ENCODE measurements at regions not wholly inside any gene's neighbourhood (a gene's known extent, or its start where the extent isn't known, plus 50 kb on each side); places are given as distances from the start of the nearest gene placed in this dataset.
A peak's percentile ranks its signal among the peaks of the same experiment; 100 is the strongest.

DNA sequence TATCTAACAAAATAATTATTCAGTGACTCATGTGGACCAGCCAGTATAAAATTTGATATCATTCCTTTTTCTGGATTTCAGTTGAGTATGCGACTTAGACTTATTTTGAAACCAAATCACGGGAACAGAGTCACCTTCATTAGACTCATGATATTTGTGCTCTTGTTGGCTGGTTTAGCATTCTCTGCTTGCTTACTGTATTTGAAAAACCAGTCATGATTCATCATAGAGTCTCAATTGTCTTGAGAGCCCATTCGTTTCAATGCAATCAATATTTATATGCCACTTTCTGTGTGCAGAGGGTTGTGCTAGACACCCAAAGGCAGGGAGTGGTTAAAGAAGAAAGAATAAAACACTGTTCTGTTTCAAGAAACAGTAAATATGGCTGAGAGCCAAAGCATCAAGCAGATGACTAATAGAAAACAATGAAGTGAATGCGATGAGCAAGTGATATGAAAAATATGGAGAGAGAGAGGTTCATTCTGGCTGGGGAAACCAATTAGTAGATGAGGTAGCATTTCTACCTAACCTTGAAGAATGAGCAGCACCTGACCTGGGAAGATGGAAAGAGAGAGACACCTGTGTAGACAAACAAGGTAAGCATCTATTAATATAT is 99.6 kb upstream of the MBNL2 start:
- peak; percentile 66; the same call in 1 of the 2 replicates for TF ChIP-seq POLR2AphosphoS5 (IDR thresholded peaks at IDR 0.05; ENCODE audit: low read depth, low read length)
- TF ChIP-seq, protein P1, sequence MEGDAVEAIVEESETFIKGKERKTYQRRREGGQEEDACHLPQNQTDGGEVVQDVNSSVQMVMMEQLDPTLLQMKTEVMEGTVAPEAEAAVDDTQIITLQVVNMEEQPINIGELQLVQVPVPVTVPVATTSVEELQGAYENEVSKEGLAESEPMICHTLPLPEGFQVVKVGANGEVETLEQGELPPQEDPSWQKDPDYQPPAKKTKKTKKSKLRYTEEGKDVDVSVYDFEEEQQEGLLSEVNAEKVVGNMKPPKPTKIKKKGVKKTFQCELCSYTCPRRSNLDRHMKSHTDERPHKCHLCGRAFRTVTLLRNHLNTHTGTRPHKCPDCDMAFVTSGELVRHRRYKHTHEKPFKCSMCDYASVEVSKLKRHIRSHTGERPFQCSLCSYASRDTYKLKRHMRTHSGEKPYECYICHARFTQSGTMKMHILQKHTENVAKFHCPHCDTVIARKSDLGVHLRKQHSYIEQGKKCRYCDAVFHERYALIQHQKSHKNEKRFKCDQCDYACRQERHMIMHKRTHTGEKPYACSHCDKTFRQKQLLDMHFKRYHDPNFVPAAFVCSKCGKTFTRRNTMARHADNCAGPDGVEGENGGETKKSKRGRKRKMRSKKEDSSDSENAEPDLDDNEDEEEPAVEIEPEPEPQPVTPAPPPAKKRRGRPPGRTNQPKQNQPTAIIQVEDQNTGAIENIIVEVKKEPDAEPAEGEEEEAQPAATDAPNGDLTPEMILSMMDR (IDR thresholded peaks at IDR 0.05) = no peak
- TF ChIP-seq, protein P2, sequence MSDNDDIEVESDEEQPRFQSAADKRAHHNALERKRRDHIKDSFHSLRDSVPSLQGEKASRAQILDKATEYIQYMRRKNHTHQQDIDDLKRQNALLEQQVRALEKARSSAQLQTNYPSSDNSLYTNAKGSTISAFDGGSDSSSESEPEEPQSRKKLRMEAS (IDR thresholded peaks at IDR 0.05; ENCODE audit: low read depth) = no peak; the same call in 1 of the 2 replicates
